Gastroesophageal sphincter (tissue), 4 donors: ENCODE measurements at regions not wholly inside any gene's neighbourhood (a gene's known extent, or its start where the extent isn't known, plus 50 kb on each side); places are given as distances from the start of the nearest gene placed in this dataset.
A peak's percentile ranks its signal among the peaks of the same experiment; 100 is the strongest.

ENCODE experiments used
- ATAC-seq: fragments of 150-250 bp; one replicate; pipeline ENCODE4 v1.9.1; 2016; ENCODE audit warnings: mild to moderate bottlenecking, moderate library complexity
- H3K27ac ChIP-seq, 4 donors: fragments of 200-600 bp; sonication (generic) in 3 of 4; 1 replicate in 3 of 4; 2 replicates in 1 of 4; pipeline ENCODE4 v1.5.1; 2016 to 2019
- H3K27me3 ChIP-seq: fragments of 200-600 bp; sonication (generic); one replicate; pipeline ENCODE4 v1.5.1; 2019
- H3K36me3 ChIP-seq, 2 donors: fragments of 200-600 bp; sonication (generic); one replicate each; pipeline ENCODE4 v1.5.1; 2019; ENCODE audit warnings: control low read depth in 1 of 2
- H3K4me1 ChIP-seq, 3 donors: fragments of 200-600 bp; sonication (generic); 1 replicate in 2 of 3; 2 replicates in 1 of 3; pipeline ENCODE4 v1.5.1; 2016 to 2019; ENCODE audit warnings: control low read depth in 2 of 3
- H3K4me3 ChIP-seq, 2 donors: fragments of 200-600 bp; sonication (generic); one replicate each; pipeline ENCODE4 v1.5.1; 2019; ENCODE audit warnings: mild to moderate bottlenecking in 1 of 2, moderate library complexity in 1 of 2
- H3K9me3 ChIP-seq, 3 donors: fragments of 200-600 bp; sonication (generic); one replicate each; pipeline ENCODE4 v1.5.1; 2017 to 2019; ENCODE audit warnings: control low read depth in 2 of 3
- EP300 ChIP-seq: sonication (generic); formaldehyde crosslinking; IDR thresholded peaks from one replicate; pipeline ENCODE4 v1.6.1; 2017; ENCODE audit warnings: antibody characterized with exemption, mild to moderate bottlenecking
- POLR2A ChIP-seq, 2 donors: fragments of 450-650 bp; IDR thresholded peaks; one replicate each; pipeline ENCODE4 v1.6.1; 2017; ENCODE audit warnings: antibody characterized with exemption in 2 of 2, mild to moderate bottlenecking in 2 of 2, moderate library complexity in 1 of 2
- POLR2AphosphoS5 ChIP-seq: sonication (generic); formaldehyde crosslinking; IDR thresholded peaks from one replicate; pipeline ENCODE4 v1.6.1; 2017; ENCODE audit warnings: antibody characterized with exemption
- WGBS, 2 donors: methylation state at CpG; one replicate each; pipeline ENCODE4 v1.1.5; 2018; ENCODE audit warnings: low coverage in 1 of 2; 5-methylcytosine and 5-hydroxymethylcytosine counted together
- TF ChIP-seq, protein P1 (sequence below), 4 experiments: fragments of 200-600 bp in 2 of 4; fragments of 450-650 bp in 2 of 4; sonication (generic) in 1 of 4; IDR thresholded peaks; one replicate each; pipeline ENCODE4 v1.5.1; 2017 to 2019; ENCODE audit warnings: antibody characterized with exemption in 4 of 4, mild to moderate bottlenecking in 2 of 4, moderate library complexity in 2 of 4

DNA sequence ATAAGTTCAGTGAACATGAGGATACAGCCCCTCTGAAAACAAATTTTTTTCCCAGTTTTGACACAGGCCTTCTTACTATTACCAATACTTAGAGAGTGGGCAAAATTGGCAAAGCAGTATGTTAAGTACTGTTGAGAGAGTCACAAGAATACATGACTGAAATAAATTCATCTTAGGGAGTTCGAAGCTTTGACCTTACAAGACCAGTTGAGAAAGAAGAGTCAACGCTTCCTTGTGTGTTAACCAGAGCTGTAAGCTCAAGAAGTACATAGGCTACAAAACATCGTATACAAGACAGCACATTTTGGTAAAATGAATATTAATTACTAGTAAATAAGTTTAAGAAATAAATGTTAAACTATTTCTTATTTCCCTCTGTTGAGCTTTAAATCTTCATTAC, 164.4 kb upstream of the RORA start:
- H3K4me1 ChIP-seq, result peaks cover 0 to 19% (median 0%) of the 10 kb centered on the region in 3 donors
- peak overlapping the region in 2 of 4 donors; percentile 51 to 56 for H3K27ac ChIP-seq
- H3K4me3 ChIP-seq, result no peak overlapping the region
- H3K27me3 ChIP-seq, result no peaks in the 10 kb centered on the region
- no peak for ATAC-seq
- WGBS, 2 donors, result 56 to 63% methylated on average over 3 of the region's 3 CpGs
- H3K9me3 ChIP-seq, result no peaks in the 10 kb centered on the region
- TF ChIP-seq, protein P1, sequence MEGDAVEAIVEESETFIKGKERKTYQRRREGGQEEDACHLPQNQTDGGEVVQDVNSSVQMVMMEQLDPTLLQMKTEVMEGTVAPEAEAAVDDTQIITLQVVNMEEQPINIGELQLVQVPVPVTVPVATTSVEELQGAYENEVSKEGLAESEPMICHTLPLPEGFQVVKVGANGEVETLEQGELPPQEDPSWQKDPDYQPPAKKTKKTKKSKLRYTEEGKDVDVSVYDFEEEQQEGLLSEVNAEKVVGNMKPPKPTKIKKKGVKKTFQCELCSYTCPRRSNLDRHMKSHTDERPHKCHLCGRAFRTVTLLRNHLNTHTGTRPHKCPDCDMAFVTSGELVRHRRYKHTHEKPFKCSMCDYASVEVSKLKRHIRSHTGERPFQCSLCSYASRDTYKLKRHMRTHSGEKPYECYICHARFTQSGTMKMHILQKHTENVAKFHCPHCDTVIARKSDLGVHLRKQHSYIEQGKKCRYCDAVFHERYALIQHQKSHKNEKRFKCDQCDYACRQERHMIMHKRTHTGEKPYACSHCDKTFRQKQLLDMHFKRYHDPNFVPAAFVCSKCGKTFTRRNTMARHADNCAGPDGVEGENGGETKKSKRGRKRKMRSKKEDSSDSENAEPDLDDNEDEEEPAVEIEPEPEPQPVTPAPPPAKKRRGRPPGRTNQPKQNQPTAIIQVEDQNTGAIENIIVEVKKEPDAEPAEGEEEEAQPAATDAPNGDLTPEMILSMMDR (IDR thresholded peaks at IDR 0.05), result no peak
- no peak for TF ChIP-seq EP300
- no peak for TF ChIP-seq POLR2AphosphoS5
- TF ChIP-seq POLR2A (IDR thresholded peaks at IDR 0.05), result no peak
- H3K36me3 ChIP-seq, result no peaks in the 10 kb centered on the region

DNA sequence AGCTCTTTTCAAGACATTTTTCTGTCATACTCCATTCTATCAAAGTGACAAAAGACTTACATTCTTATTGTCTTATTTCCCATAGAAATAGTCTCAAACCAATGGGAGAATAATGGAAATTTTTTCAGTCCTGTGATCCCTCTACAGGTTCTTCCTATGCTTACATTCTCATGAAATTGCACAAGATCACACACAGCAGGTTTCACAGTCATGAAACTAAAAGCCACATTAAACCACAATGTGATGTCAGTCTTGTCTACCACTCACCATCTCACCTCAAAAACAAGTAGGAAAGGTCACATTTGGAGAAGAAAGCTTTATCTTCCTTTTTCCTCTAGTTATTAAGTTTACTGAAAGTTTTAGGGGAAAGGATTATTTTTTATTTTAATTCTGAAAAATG, 161.0 kb upstream of the RORA start:
- Histone ChIP-seq H3K27ac (no peak overlapping the region), H3K36me3 (no peaks in the 10 kb centered on the region), H3K4me1 (peaks cover 0 to 19% (median 0%) of the 10 kb centered on the region in 3 donors), H3K4me3 (no peak overlapping the region), H3K27me3 (peaks cover 6% of the 10 kb centered on the region), H3K9me3 (no peaks in the 10 kb centered on the region)
- TF ChIP-seq EP300 (no peak), POLR2A (IDR thresholded peaks at IDR 0.05) (no peak), POLR2AphosphoS5 (no peak)
- TF ChIP-seq, protein P1 (IDR thresholded peaks at IDR 0.05), result no peak
- ATAC-seq, result no peak

DNA sequence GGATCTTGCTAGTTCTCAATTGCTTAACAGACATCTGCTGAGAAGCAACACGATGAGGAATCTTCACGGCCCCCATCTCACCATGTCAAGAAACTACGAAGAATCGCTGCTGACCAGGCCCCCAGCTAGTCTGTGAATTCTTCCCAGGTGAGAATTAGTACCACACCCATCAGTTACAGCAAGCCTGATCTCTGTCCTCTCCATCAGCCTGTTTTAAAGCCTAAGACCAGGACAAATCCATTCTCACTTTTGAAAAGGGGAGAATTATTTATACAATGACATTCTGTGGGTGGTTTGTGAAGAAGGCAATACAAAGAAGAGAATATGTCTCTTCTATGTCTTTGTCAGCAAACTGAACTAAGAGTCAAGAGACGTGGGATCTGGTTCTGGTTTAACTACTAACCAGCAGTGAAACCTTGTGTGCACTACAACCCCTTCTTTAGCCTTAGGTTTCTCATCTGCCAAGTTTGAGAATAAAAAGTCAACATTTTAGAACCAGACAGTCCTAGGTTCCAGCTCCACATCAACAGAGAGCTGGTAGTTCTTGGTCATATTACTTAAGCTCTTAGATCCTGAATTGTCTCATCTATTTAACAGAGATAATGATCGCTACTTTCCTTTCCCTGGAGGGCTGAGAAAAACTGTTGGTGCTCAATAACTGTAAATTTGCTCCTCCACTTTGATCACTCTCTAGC, 160.4 kb upstream of the RORA start:
- Histone ChIP-seq H3K36me3 (no peaks in the 10 kb centered on the region), H3K27ac (no peak overlapping the region), H3K4me1 (peaks cover 0 to 19% (median 0%) of the 10 kb centered on the region in 3 donors), H3K27me3 (peaks cover 6% of the 10 kb centered on the region), H3K9me3 (no peaks in the 10 kb centered on the region), H3K4me3 (no peak overlapping the region)
- TF ChIP-seq POLR2A (IDR thresholded peaks at IDR 0.05) (no peak), POLR2AphosphoS5 (no peak)
- no peak for ATAC-seq
- WGBS, 2 donors, result 90% methylated on average over 2 to 6 of the region's 6 CpGs

DNA sequence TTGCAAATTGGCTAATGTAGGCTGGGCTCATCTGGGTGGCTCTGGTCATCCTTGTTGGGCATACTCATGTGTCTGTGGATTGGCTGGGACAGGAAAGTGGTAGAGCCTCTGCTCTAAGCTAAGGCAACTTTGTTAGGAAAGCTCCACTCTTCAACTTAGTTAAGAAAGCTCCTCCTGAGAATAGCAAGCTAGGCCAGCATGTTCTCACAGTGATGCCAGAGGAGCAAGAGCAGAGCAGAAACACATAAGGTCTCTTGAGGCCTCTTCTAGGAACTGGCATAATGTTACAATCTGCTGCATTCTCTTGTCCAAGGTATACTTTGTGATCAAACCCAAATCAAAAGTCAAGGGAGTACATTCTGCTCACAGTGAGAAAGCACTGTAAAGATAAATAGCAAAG, 158.6 kb upstream of the RORA start:
- TF ChIP-seq, protein P1 (IDR thresholded peaks at IDR 0.05), result no peak
- TF ChIP-seq EP300 (no peak), POLR2A (IDR thresholded peaks at IDR 0.05) (no peak), POLR2AphosphoS5 (no peak)
- Histone ChIP-seq H3K9me3 (peaks cover 0 to 3% (median 0%) of the 10 kb centered on the region in 3 donors), H3K36me3 (no peaks in the 10 kb centered on the region), H3K27ac (no peak overlapping the region), H3K27me3 (peaks cover 6% of the 10 kb centered on the region), H3K4me1 (peaks cover 0 to 1% (median 0%) of the 10 kb centered on the region in 3 donors), H3K4me3 (no peak overlapping the region)
- no peak for ATAC-seq

DNA sequence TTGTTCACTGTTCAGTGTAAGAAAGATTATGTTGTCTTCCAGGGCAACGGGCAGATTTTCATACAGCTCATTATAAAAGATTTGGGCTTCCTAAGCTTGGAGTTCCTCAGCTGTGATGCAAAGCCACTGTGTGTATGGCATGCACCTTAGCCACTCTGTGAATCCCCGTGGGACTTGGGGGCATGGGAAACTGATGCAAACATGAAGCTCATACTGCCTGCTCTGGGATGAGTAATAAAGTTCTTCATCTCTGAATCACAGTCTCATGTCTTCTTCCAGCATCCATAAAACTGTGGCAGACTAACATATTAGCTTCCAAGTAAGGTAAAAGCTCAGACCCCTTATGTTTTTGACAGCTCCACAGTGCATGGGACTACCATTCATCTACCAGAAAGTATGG, 154.3 kb upstream of the RORA start:
- Histone ChIP-seq H3K9me3 (peaks cover 0 to 3% (median 0%) of the 10 kb centered on the region in 3 donors), H3K27me3 (peaks cover 6% of the 10 kb centered on the region), H3K36me3 (no peaks in the 10 kb centered on the region), H3K4me1 (no peaks in the 10 kb centered on the region), H3K27ac (no peak overlapping the region), H3K4me3 (no peak overlapping the region)
- no peak for ATAC-seq
- TF ChIP-seq, protein P1 (IDR thresholded peaks at IDR 0.05), result no peak
- TF ChIP-seq POLR2AphosphoS5 (no peak), EP300 (no peak), POLR2A (IDR thresholded peaks at IDR 0.05) (no peak)
- WGBS, 2 donors, result 63 to 100% methylated on average over 1 of the region's 2 CpGs
